ENCODE measurements at regions not wholly inside any gene's neighbourhood (a gene's known extent, or its start where the extent isn't known, plus 50 kb on each side); places are given as distances from the start of the nearest gene placed in this dataset.

GRCh38 chr6:118761645-118762044 is 110.3 kb upstream of the CEP85L start:
- Histone ChIP-seq H3K4me1 (ENCODE audit: control insufficient read depth in 1 of 2, insufficient read depth in 2 of 2, low read length in 2 of 2) (no peaks in the 10 kb centered on the region), H3K36me3 (ENCODE audit: control insufficient read depth in 1 of 2, insufficient read depth in 2 of 2, low read length in 2 of 2) (no peaks in the 10 kb centered on the region), H3K27ac (ENCODE audit: low read length) (no peak overlapping the region), H3K4me3 (ENCODE audit: low read depth in 1 of 2, low read length in 2 of 2) (no peak overlapping the region), H3K9me3 (ENCODE audit: control insufficient read depth in 1 of 2, low read length in 2 of 2) (no peaks in the 10 kb centered on the region), H3K27me3 (ENCODE audit: low read depth, low read length) (no peaks in the 10 kb centered on the region)

- Histone ChIP-seq H3K36me3 (ENCODE audit: control insufficient read depth in 1 of 2, insufficient read depth in 2 of 2, low read length in 2 of 2) (no peaks in the 10 kb centered on the region), H3K27me3 (ENCODE audit: low read depth, low read length) (no peaks in the 10 kb centered on the region), H3K9me3 (ENCODE audit: control insufficient read depth in 1 of 2, low read length in 2 of 2) (no peaks in the 10 kb centered on the region), H3K27ac (ENCODE audit: low read length) (no peak overlapping the region), H3K4me3 (ENCODE audit: low read depth in 1 of 2, low read length in 2 of 2) (no peak overlapping the region), H3K4me1 (ENCODE audit: control insufficient read depth in 1 of 2, insufficient read depth in 2 of 2, low read length in 2 of 2) (no peaks in the 10 kb centered on the region)
Observed at GRCh38 chr6:118758946-118759345, 107.6 kb upstream of the CEP85L start.

- H3K27ac ChIP-seq (ENCODE audit: low read length) = no peak overlapping the region
- no peaks in the 10 kb centered on the region for H3K9me3 ChIP-seq (ENCODE audit: control insufficient read depth in 1 of 2, low read length in 2 of 2)
- H3K27me3 ChIP-seq (ENCODE audit: low read depth, low read length) = no peaks in the 10 kb centered on the region
- no peaks in the 10 kb centered on the region for H3K4me1 ChIP-seq (ENCODE audit: control insufficient read depth in 1 of 2, insufficient read depth in 2 of 2, low read length in 2 of 2)
- H3K4me3 ChIP-seq (ENCODE audit: low read depth in 1 of 2, low read length in 2 of 2) = no peak overlapping the region
- no peaks in the 10 kb centered on the region for H3K36me3 ChIP-seq (ENCODE audit: control insufficient read depth in 1 of 2, insufficient read depth in 2 of 2, low read length in 2 of 2)
Observed at GRCh38 chr6:118755941-118756646, 104.7 kb upstream of the CEP85L start.

GRCh38 chr6:118752803-118753202 is 101.4 kb upstream of the CEP85L start:
- Histone ChIP-seq H3K9me3 (ENCODE audit: control insufficient read depth in 1 of 2, low read length in 2 of 2) (no peaks in the 10 kb centered on the region), H3K4me3 (ENCODE audit: low read depth in 1 of 2, low read length in 2 of 2) (no peak overlapping the region), H3K36me3 (ENCODE audit: control insufficient read depth in 1 of 2, insufficient read depth in 2 of 2, low read length in 2 of 2) (no peaks in the 10 kb centered on the region), H3K27me3 (ENCODE audit: low read depth, low read length) (no peaks in the 10 kb centered on the region), H3K4me1 (ENCODE audit: control insufficient read depth in 1 of 2, insufficient read depth in 2 of 2, low read length in 2 of 2) (peaks cover 0 to 4% of the 10 kb centered on the region in 2 donors), H3K27ac (ENCODE audit: low read length) (no peak overlapping the region)

- Histone ChIP-seq H3K9me3 (ENCODE audit: control insufficient read depth in 1 of 2, low read length in 2 of 2) (no peaks in the 10 kb centered on the region), H3K4me1 (ENCODE audit: control insufficient read depth in 1 of 2, insufficient read depth in 2 of 2, low read length in 2 of 2) (peaks cover 0 to 4% of the 10 kb centered on the region in 2 donors), H3K36me3 (ENCODE audit: control insufficient read depth in 1 of 2, insufficient read depth in 2 of 2, low read length in 2 of 2) (no peaks in the 10 kb centered on the region), H3K27me3 (ENCODE audit: low read depth, low read length) (no peaks in the 10 kb centered on the region), H3K27ac (ENCODE audit: low read length) (no peak overlapping the region), H3K4me3 (ENCODE audit: low read depth in 1 of 2, low read length in 2 of 2) (no peak overlapping the region)
Observed at GRCh38 chr6:118751072-118751471, 99.7 kb upstream of the CEP85L start.

- Histone ChIP-seq H3K27ac (ENCODE audit: low read length) (no peak overlapping the region), H3K27me3 (ENCODE audit: low read depth, low read length) (no peaks in the 10 kb centered on the region), H3K4me1 (ENCODE audit: control insufficient read depth in 1 of 2, insufficient read depth in 2 of 2, low read length in 2 of 2) (peaks cover 0 to 4% of the 10 kb centered on the region in 2 donors), H3K4me3 (ENCODE audit: low read depth in 1 of 2, low read length in 2 of 2) (no peak overlapping the region), H3K9me3 (ENCODE audit: control insufficient read depth in 1 of 2, low read length in 2 of 2) (no peaks in the 10 kb centered on the region), H3K36me3 (ENCODE audit: control insufficient read depth in 1 of 2, insufficient read depth in 2 of 2, low read length in 2 of 2) (no peaks in the 10 kb centered on the region)
Observed at GRCh38 chr6:118750143-118750542, 98.8 kb upstream of the CEP85L start.

- peak overlapping the region in 1 of 2 donors; percentile 21 for H3K4me3 ChIP-seq (ENCODE audit: low read depth in 1 of 2, low read length in 2 of 2)
- no peaks in the 10 kb centered on the region for H3K36me3 ChIP-seq (ENCODE audit: control insufficient read depth in 1 of 2, insufficient read depth in 2 of 2, low read length in 2 of 2)
- H3K27me3 ChIP-seq (ENCODE audit: low read depth, low read length) = no peaks in the 10 kb centered on the region
- H3K27ac ChIP-seq (ENCODE audit: low read length) = no peak overlapping the region
- H3K9me3 ChIP-seq (ENCODE audit: control insufficient read depth in 1 of 2, low read length in 2 of 2) = no peaks in the 10 kb centered on the region
- H3K4me1 ChIP-seq (ENCODE audit: control insufficient read depth in 1 of 2, insufficient read depth in 2 of 2, low read length in 2 of 2) = peaks cover 0 to 9% of the 10 kb centered on the region in 2 donors
Observed at GRCh38 chr6:118748311-118749062, 97.1 kb upstream of the CEP85L start.

GRCh38 chr6:118746825-118747174 is 95.4 kb upstream of the CEP85L start:
- Histone ChIP-seq H3K36me3 (ENCODE audit: control insufficient read depth in 1 of 2, insufficient read depth in 2 of 2, low read length in 2 of 2) (no peaks in the 10 kb centered on the region), H3K27ac (ENCODE audit: low read length) (no peak overlapping the region), H3K4me3 (ENCODE audit: low read depth in 1 of 2, low read length in 2 of 2) (no peak overlapping the region), H3K4me1 (ENCODE audit: control insufficient read depth in 1 of 2, insufficient read depth in 2 of 2, low read length in 2 of 2) (peaks cover 0 to 9% of the 10 kb centered on the region in 2 donors), H3K27me3 (ENCODE audit: low read depth, low read length) (no peaks in the 10 kb centered on the region), H3K9me3 (ENCODE audit: control insufficient read depth in 1 of 2, low read length in 2 of 2) (no peaks in the 10 kb centered on the region)

GRCh38 chr6:118746145-118746824 is 94.9 kb upstream of the CEP85L start:
- Histone ChIP-seq H3K4me3 (ENCODE audit: low read depth in 1 of 2, low read length in 2 of 2) (no peak overlapping the region), H3K27ac (ENCODE audit: low read length) (no peak overlapping the region), H3K9me3 (ENCODE audit: control insufficient read depth in 1 of 2, low read length in 2 of 2) (no peaks in the 10 kb centered on the region), H3K36me3 (ENCODE audit: control insufficient read depth in 1 of 2, insufficient read depth in 2 of 2, low read length in 2 of 2) (no peaks in the 10 kb centered on the region), H3K27me3 (ENCODE audit: low read depth, low read length) (no peaks in the 10 kb centered on the region), H3K4me1 (ENCODE audit: control insufficient read depth in 1 of 2, insufficient read depth in 2 of 2, low read length in 2 of 2) (peaks cover 0 to 9% of the 10 kb centered on the region in 2 donors)

GRCh38 chr6:118745156-118745555 is 93.8 kb upstream of the CEP85L start:
- no peak overlapping the region for H3K4me3 ChIP-seq (ENCODE audit: low read depth in 1 of 2, low read length in 2 of 2)
- no peaks in the 10 kb centered on the region for H3K9me3 ChIP-seq (ENCODE audit: control insufficient read depth in 1 of 2, low read length in 2 of 2)
- peaks cover 0 to 9% of the 10 kb centered on the region in 2 donors for H3K4me1 ChIP-seq (ENCODE audit: control insufficient read depth in 1 of 2, insufficient read depth in 2 of 2, low read length in 2 of 2)
- H3K36me3 ChIP-seq (ENCODE audit: control insufficient read depth in 1 of 2, insufficient read depth in 2 of 2, low read length in 2 of 2) = no peaks in the 10 kb centered on the region
- H3K27me3 ChIP-seq (ENCODE audit: low read depth, low read length) = no peaks in the 10 kb centered on the region
- no peak overlapping the region for H3K27ac ChIP-seq (ENCODE audit: low read length)

- H3K27me3 ChIP-seq (ENCODE audit: low read depth, low read length) = no peaks in the 10 kb centered on the region
- H3K27ac ChIP-seq (ENCODE audit: low read length) = no peak overlapping the region
- H3K9me3 ChIP-seq (ENCODE audit: control insufficient read depth in 1 of 2, low read length in 2 of 2) = no peaks in the 10 kb centered on the region
- H3K4me1 ChIP-seq (ENCODE audit: control insufficient read depth in 1 of 2, insufficient read depth in 2 of 2, low read length in 2 of 2) = peaks cover 0 to 9% of the 10 kb centered on the region in 2 donors
- H3K36me3 ChIP-seq (ENCODE audit: control insufficient read depth in 1 of 2, insufficient read depth in 2 of 2, low read length in 2 of 2) = no peaks in the 10 kb centered on the region
- H3K4me3 ChIP-seq (ENCODE audit: low read depth in 1 of 2, low read length in 2 of 2) = no peak overlapping the region
Observed at GRCh38 chr6:118744261-118744941, 93.0 kb upstream of the CEP85L start.

All from muscle layer of duodenum (tissue), 2 donors.